ENCODE measurements at regions not wholly inside any gene's neighbourhood (a gene's known extent, or its start where the extent isn't known, plus 50 kb on each side); places are given as distances from the start of the nearest gene placed in this dataset.

DNA sequence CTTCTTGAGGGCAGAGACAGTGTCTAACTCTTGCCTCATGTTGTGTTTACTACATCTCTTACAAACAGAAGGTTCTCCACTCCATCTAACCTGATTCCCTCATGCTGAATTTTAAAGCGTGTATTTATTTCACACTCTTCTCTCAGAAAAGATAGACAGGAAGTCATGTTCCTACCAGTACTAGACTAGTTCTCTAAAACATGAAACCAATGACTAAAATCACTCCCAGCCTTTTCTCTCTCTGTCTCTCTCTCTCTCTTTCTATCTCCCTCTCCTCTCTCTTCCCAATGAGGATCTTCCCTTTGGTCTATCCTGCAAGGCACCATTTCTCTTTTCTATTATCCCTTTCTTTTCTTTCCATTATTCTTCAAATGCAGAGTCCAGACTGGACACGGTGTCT, 391.9 kb upstream of the CADM1 start:
- POLR2A ChIA-PET = no interaction called here
- CTCF ChIA-PET = no interaction called here
- no peak overlapping the region for H3K27ac Mint-ChIP-seq (ENCODE audit: unreplicated experiment)

DNA sequence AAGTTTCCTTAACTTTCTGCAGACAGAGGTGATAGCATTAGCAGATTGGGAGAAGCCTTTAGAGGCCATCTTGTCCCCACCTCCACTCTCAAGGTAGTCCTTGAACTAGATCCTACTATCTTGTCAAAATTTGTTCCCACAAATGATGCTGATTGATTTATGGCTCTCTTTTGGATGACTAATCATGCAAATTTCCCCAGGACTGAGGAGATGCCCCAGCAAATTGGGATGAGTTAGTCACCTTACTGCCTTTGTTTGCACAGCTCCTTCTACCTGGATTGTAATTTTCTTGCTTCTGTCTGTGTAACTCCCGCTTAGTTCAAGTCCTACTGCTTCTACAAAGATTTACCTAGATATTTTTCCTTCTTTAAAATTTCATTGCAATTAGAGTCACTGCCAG, 391.4 kb upstream of the CADM1 start:
- no peak overlapping the region for H3K4me3 ChIP-seq (ENCODE audit: low read depth, low read length)
- no peaks in the 10 kb centered on the region for H3K36me3 Mint-ChIP-seq (ENCODE audit: insufficient read depth, unreplicated experiment)
- no peak overlapping the region for H3K4me3 Mint-ChIP-seq (ENCODE audit: unreplicated experiment)
- intact Hi-C loops (cut with micrococcal nuclease; ENCODE audit: unreplicated experiment) = no loop called here
- no peak overlapping the region for H3K27ac Mint-ChIP-seq (ENCODE audit: unreplicated experiment)
- H3K36me3 ChIP-seq (ENCODE audit: control insufficient read depth, insufficient read depth, low read length) = no peaks in the 10 kb centered on the region
- H3K4me1 Mint-ChIP-seq (ENCODE audit: low read depth, unreplicated experiment) = no peaks in the 10 kb centered on the region
- H3K27me3 ChIP-seq (replicated peaks; ENCODE audit: control insufficient read depth, insufficient read depth, low read length) = no peaks in the 10 kb centered on the region
- no peaks in the 10 kb centered on the region for H3K4me1 ChIP-seq
- BruUV-seq (replicated peaks) = no TSS peak
- TF ChIP-seq, protein P1, sequence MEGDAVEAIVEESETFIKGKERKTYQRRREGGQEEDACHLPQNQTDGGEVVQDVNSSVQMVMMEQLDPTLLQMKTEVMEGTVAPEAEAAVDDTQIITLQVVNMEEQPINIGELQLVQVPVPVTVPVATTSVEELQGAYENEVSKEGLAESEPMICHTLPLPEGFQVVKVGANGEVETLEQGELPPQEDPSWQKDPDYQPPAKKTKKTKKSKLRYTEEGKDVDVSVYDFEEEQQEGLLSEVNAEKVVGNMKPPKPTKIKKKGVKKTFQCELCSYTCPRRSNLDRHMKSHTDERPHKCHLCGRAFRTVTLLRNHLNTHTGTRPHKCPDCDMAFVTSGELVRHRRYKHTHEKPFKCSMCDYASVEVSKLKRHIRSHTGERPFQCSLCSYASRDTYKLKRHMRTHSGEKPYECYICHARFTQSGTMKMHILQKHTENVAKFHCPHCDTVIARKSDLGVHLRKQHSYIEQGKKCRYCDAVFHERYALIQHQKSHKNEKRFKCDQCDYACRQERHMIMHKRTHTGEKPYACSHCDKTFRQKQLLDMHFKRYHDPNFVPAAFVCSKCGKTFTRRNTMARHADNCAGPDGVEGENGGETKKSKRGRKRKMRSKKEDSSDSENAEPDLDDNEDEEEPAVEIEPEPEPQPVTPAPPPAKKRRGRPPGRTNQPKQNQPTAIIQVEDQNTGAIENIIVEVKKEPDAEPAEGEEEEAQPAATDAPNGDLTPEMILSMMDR (IDR thresholded peaks at IDR 0.05; ENCODE audit: insufficient read depth in 1 of 2, low read depth in 1 of 2, low read length in 1 of 2, severe bottlenecking in 1 of 2, unreplicated experiment in 1 of 2) = no peak
- ChIA-PET CTCF (no interaction called here), POLR2A (no interaction called here)
- no peak for DNase-seq
- H3K9me3 Mint-ChIP-seq (ENCODE audit: unreplicated experiment) = no peaks in the 10 kb centered on the region
- H3K27me3 Mint-ChIP-seq (ENCODE audit: insufficient read depth, unreplicated experiment) = peaks cover 24% of the 10 kb centered on the region
- no peaks in the 10 kb centered on the region for H3K9me3 ChIP-seq

More for the DNA sequence above, 391.9 kb upstream of the CADM1 start:
- H3K4me3 ChIP-seq (ENCODE audit: low read depth, low read length) = no peak overlapping the region
- no peaks in the 10 kb centered on the region for H3K9me3 ChIP-seq
- intact Hi-C loops (cut with micrococcal nuclease; ENCODE audit: unreplicated experiment) = no loop called here
- H3K27me3 Mint-ChIP-seq (ENCODE audit: insufficient read depth, unreplicated experiment) = peaks cover 20% of the 10 kb centered on the region
- H3K36me3 ChIP-seq (ENCODE audit: control insufficient read depth, insufficient read depth, low read length) = no peaks in the 10 kb centered on the region
- H3K4me1 Mint-ChIP-seq (ENCODE audit: low read depth, unreplicated experiment) = no peaks in the 10 kb centered on the region
- no peaks in the 10 kb centered on the region for H3K27me3 ChIP-seq (replicated peaks; ENCODE audit: control insufficient read depth, insufficient read depth, low read length)
- BruUV-seq (replicated peaks) = no TSS peak
- H3K4me3 Mint-ChIP-seq (ENCODE audit: unreplicated experiment) = no peak overlapping the region
- H3K36me3 Mint-ChIP-seq (ENCODE audit: insufficient read depth, unreplicated experiment) = no peaks in the 10 kb centered on the region
- no peaks in the 10 kb centered on the region for H3K9me3 Mint-ChIP-seq (ENCODE audit: unreplicated experiment)
- no peaks in the 10 kb centered on the region for H3K4me1 ChIP-seq
- no peak for DNase-seq
- TF ChIP-seq, protein P1 (IDR thresholded peaks at IDR 0.05; ENCODE audit: insufficient read depth in 1 of 2, low read depth in 1 of 2, low read length in 1 of 2, severe bottlenecking in 1 of 2, unreplicated experiment in 1 of 2) = no peak

DNA sequence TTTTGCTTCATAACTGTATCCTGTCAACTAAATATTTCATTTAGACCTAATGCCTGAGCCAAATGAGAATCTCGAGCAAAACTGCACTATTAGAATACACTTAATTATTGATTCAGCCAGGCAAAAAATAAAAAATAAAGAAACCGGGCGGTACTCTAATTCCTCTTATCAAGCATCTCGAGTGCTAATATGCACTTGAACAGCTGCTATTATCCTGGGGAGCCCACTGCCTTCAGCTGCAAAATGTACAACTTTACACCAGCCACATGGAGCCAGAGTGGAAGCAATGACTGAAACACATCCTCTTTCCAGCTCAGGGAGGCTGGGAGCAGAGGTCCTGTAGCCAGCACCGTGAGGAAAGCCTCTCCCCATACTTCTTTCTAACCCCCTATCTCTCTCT, 390.0 kb upstream of the CADM1 start:
- ChIA-PET CTCF (no interaction called here), POLR2A (no interaction called here)
- H3K27ac Mint-ChIP-seq (ENCODE audit: unreplicated experiment) = no peak overlapping the region
- no peak for DNase-seq
- H3K36me3 Mint-ChIP-seq (ENCODE audit: insufficient read depth, unreplicated experiment) = no peaks in the 10 kb centered on the region
- H3K36me3 ChIP-seq (ENCODE audit: control insufficient read depth, insufficient read depth, low read length) = no peaks in the 10 kb centered on the region
- TF ChIP-seq, protein P1 (IDR thresholded peaks at IDR 0.05; ENCODE audit: insufficient read depth in 1 of 2, low read depth in 1 of 2, low read length in 1 of 2, severe bottlenecking in 1 of 2, unreplicated experiment in 1 of 2) = no peak
- no peaks in the 10 kb centered on the region for H3K9me3 Mint-ChIP-seq (ENCODE audit: unreplicated experiment)
- H3K4me1 ChIP-seq = no peaks in the 10 kb centered on the region
- H3K27me3 Mint-ChIP-seq (ENCODE audit: insufficient read depth, unreplicated experiment) = peaks cover 30% of the 10 kb centered on the region
- no peaks in the 10 kb centered on the region for H3K27me3 ChIP-seq (replicated peaks; ENCODE audit: control insufficient read depth, insufficient read depth, low read length)
- H3K4me3 ChIP-seq (ENCODE audit: low read depth, low read length) = no peak overlapping the region
- BruUV-seq (replicated peaks) = no TSS peak
- H3K9me3 ChIP-seq = no peaks in the 10 kb centered on the region
- H3K4me3 Mint-ChIP-seq (ENCODE audit: unreplicated experiment) = no peak overlapping the region
- no peaks in the 10 kb centered on the region for H3K4me1 Mint-ChIP-seq (ENCODE audit: low read depth, unreplicated experiment)
- intact Hi-C loops (cut with micrococcal nuclease; ENCODE audit: unreplicated experiment) = no loop called here

Data from Caco-2 (cell line).